NCI-H1417 treated with DMSO at 0.1 percent for 48 hours (cell line): ENCODE measurements at regions not wholly inside any gene's neighbourhood (a gene's known extent, or its start where the extent isn't known, plus 50 kb on each side); places are given as distances from the start of the nearest gene placed in this dataset.
"Not testable (repeated sequence)": the region's sequence is repeated elsewhere in the genome, so short reads cannot be mapped to it uniquely, and the experiment has no call there.

Source experiments
- DNase-seq: peaks from one replicate; lab custom pipeline; 2025; lab: John Stamatoyannopoulos, UW

GRCh38 chr11:127965939-127966668 is 621.3 kb downstream of the ETS1 start:
- no peak for DNase-seq

GRCh38 chr11:127962416-127962815 is 624.9 kb downstream of the ETS1 start:
- DNase-seq, result no peak

DNA sequence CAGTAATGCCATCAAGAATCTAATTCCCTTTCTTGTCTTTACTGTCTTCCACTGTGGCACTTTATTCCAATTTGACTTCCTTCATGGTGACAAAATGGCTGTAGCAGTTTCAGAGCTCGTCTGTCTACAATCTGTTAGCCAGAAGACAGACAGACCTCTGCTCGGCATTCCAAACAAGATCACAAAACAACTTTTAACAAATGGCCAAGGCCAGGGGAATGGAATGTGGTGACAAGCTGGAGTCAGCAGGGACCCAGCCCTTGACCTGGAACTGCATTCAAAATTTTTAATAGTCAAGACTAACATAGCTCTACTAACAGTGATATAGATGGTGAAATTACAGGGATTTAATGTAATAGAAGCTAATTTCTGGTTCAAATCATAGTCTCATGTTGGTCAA is 637.2 kb downstream of the ETS1 start:
- DNase-seq, result no peak

GRCh38 chr11:127943763-127944162 is 643.6 kb downstream of the ETS1 start:
- no peak for DNase-seq

GRCh38 chr11:127943152-127943551 is 644.2 kb downstream of the ETS1 start:
- no peak for DNase-seq

- not testable (repeated sequence) for DNase-seq
Measured at GRCh38 chr11:127941554-127941953, 645.8 kb downstream of the ETS1 start.

- DNase-seq, result no peak
Measured at GRCh38 chr11:127939000-127939399, 648.4 kb downstream of the ETS1 start.

DNA sequence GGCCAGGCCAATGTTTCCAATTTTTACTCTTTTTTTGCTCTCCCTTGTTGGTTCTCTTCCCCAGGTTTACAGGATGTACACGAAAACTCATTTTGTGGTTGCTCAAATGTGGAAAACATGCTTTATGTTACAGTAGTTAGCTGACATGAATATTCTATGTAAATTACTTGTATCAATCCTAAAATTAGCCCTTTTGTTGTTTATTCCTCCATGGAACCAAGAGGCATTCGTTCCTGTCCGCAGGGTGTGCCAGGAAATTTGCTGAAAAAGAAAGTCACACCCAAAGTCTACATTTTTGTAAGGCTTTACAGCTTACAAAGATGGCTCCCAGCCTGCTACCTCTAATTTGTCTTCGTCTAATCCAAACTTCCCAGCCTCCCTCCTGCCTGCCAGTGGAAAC is 652.3 kb downstream of the ETS1 start:
- DNase-seq, result no peak

DNA sequence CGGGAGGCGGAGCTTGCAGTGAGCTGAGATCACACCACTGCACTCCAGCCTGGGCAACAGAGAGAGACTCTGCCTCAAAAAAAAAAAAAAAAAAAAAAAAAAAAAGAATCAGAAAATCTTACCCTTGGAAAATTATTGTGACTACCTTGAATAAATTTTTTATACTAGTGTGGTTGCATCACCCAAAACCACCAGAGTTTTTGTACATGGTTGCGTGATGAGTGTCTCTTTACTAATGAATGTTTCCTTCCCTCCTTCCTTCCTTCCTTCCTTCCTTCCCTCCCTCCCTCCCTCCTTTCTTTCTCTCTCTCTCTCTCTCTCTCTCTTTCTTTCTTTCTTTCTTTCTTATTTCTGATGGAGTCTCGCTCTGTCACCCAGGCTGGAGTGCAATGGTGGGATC is 653.4 kb downstream of the ETS1 start:
- not testable (repeated sequence) for DNase-seq

GRCh38 chr11:127931803-127932202 is 655.6 kb downstream of the ETS1 start:
- no peak for DNase-seq

DNA sequence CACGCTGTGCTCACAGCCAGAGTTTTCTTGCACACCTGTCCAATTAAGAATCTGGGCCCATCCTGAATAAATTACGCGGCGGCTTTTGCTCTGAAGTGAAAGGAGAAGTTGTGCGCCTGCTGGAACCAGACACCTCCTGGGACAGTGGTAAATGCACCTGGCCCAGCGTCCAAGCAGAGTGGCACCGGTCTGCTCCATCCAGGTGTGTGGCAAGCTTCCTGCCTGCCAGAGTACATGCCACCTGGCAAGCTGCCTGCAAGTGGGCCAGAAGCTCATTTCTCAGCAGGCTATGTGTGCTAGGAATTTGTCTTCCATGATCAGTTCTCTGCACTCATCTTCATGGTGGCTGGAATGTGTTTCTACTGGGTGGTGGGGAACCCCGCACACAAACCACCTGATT is 660.6 kb downstream of the ETS1 start:
- DNase-seq, result no peak

GRCh38 chr11:127925475-127925874 is 661.9 kb downstream of the ETS1 start:
- no peak for DNase-seq

- no peak for DNase-seq
Measured at GRCh38 chr11:127919206-127920000, 668.0 kb downstream of the ETS1 start.

GRCh38 chr11:127902382-127902781 is 685.0 kb downstream of the ETS1 start:
- no peak for DNase-seq

DNA sequence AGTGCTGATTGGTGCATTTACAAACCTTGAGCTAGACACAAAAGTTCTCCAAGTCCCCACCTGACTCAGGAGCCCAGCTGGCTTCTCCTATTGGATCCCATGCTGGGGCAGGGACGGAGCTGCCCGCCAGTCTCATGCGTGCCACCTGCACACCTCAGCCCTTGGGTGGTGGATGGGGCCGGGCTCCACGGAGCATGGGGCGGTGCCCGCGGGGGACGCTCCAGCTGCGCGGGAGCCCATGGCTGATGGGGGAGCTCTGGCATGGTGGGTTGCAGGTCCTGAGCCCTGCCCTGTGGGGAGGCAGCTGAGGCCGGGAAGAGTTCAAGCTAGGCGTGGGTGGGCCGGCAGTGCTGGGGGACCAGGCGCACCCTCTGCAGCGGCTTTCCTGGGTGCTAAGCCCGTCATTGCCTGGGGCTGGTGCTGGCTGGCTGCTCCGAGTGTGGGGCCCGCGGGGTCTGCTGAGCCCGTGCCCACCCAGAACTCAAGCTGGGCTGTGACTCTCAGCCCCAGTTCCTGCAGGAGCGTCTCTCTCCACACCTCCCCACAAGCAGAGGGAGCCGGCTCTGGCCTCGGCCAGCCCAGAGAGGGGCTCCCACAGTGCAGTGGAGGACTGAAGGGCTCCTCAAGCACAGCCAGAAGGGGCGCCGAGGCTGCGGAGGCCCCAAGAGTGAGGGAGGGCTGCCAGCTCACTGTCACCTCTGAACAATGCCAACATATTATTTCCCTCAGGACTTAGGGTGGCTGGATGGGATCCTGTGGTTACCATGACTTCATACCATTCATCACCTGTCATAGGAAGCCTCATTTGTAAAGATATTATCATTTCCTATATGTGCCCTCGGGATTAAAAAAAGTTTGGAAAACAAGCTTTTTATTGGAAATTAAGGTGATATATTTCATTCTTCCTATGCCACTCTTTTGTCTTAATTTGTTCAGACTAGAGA is 688.7 kb downstream of the ETS1 start:
- no peak for DNase-seq

DNA sequence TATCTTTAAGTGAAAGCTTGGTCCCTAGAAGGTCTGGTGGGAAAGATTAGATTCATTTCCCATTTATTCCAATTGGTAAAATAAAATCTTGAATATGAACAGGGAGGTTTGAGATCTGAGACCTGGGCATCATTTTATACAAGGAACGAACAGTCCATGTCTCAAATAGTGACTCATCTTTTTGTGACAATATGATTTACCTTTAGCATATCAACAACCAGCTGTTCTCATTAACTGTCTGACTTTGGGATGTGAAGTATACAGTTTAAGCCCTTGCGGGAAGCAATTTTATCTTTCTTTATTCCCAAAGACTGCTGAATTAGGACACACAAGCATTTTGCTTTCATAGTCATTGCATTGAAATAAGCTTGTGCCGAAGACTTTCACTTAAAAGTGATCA is 691.6 kb downstream of the ETS1 start:
- no peak for DNase-seq

- DNase-seq, result no peak
Measured at GRCh38 chr11:127894316-127894715, 693.0 kb downstream of the ETS1 start.

GRCh38 chr11:127890030-127890615 is 697.2 kb downstream of the ETS1 start:
- no peak for DNase-seq

DNA sequence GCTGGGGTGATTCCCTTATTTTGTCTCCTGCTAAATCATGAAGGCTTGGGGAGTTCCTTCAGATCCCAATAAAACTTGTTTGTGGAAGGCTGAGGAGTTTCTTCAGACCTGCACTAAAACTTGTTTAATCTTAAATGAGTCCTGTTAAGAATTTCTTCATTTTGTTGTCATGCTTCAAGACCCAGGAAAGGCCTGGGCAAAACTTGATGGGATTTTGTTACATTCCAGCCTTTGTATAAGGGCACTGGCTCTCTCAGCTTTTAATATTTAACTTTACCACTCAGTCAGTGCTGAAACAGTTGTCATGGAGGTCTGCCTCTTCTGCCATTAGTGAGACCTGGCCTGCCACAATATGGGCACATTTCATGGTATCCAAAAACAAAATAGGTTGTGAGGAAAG is 699.0 kb downstream of the ETS1 start:
- no peak for DNase-seq

GRCh38 chr11:127875131-127875530 is 712.2 kb downstream of the ETS1 start:
- DNase-seq, result no peak

GRCh38 chr11:127873478-127873877 is 713.9 kb downstream of the ETS1 start:
- DNase-seq, result no peak

GRCh38 chr11:127866109-127866508 is 721.2 kb downstream of the ETS1 start:
- no peak for DNase-seq
